Colonic mucosa (tissue), 4 donors: ENCODE measurements at regions not wholly inside any gene's neighbourhood (a gene's known extent, or its start where the extent isn't known, plus 50 kb on each side); places are given as distances from the start of the nearest gene placed in this dataset.

Source experiments
- DNase-seq: peaks from one replicate; pipeline ENCODE4 v3.0.0-alpha.2; 2020
- H3K27ac ChIP-seq: fragments of 200-600 bp; one replicate; pipeline ENCODE4 v1.8.0; 2021
- H3K27me3 ChIP-seq: fragments of 200-600 bp; one replicate; pipeline ENCODE4 v1.8.0; 2021
- H3K36me3 ChIP-seq: fragments of 200-600 bp; one replicate; pipeline ENCODE4 v1.8.0; 2021
- H3K4me1 ChIP-seq: fragments of 200-600 bp; one replicate; pipeline ENCODE4 v1.8.0; 2021; ENCODE audit warnings: mild to moderate bottlenecking
- H3K4me3 ChIP-seq: fragments of 200-600 bp; one replicate; pipeline ENCODE4 v1.8.0; 2021
- H3K9ac ChIP-seq, 2 donors: one replicate each; pipeline ENCODE4 v1.7.0; 2013; ENCODE audit warnings: control low read depth in 2 of 2, low read depth in 2 of 2, low read length in 2 of 2
- H3K9me3 ChIP-seq: fragments of 200-600 bp; one replicate; pipeline ENCODE4 v1.8.0; 2021
- CTCF ChIP-seq: fragments of 200-600 bp; IDR thresholded peaks from one replicate; pipeline ENCODE4 v1.8.0; 2022; ENCODE audit warnings: antibody characterized with exemption, mild to moderate bottlenecking
- intact Hi-C: fragments of 100-400 bp; cut with DNase I; formaldehyde crosslinking; loops from one replicate; pipeline ENCODE4 v1.14.1; 2022
- donor health status: healthy.
- donor health status: DM: no; HTN: no; CAD: no.
- donor health status: DM: no; HTN: no; CAD: no.

DNA sequence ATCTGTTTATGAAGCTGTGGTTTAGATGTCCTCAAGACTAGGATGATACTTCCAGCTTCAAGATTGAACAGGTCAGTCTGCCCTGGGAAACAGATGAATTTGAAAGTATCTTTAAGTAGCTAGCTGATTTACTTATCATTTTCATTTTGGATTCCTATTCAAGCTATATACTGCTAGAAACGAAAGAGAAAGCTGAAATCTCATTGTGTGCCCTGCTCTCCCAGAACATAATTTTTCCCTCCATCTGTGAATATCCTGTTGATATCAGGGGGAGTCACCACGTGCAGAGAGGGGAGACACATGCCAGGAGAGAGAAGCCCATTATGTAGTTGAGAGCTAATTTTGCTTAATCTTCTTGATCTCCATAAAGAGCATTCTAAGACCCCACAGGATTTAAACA lies 439.1 kb downstream of the NR2F1-AS1 start:
- H3K9ac ChIP-seq: no peak overlapping the region
- no peak for DNase-seq
- H3K4me1 ChIP-seq: no peaks in the 10 kb centered on the region
- no peaks in the 10 kb centered on the region for H3K27me3 ChIP-seq
- H3K36me3 ChIP-seq: no peaks in the 10 kb centered on the region
- intact Hi-C loops: no loop called here
- no peaks in the 10 kb centered on the region for H3K9me3 ChIP-seq
- TF ChIP-seq CTCF: no peak
- no peak overlapping the region for H3K4me3 ChIP-seq
- no peak overlapping the region for H3K27ac ChIP-seq

- no peak overlapping the region for H3K4me3 ChIP-seq
- H3K36me3 ChIP-seq: no peaks in the 10 kb centered on the region
- intact Hi-C loops: no loop called here
- H3K27me3 ChIP-seq: no peaks in the 10 kb centered on the region
- no peak overlapping the region for H3K9ac ChIP-seq
- DNase-seq: no peak
- no peaks in the 10 kb centered on the region for H3K9me3 ChIP-seq
- H3K4me1 ChIP-seq: peaks cover 5% of the 10 kb centered on the region
- no peak for TF ChIP-seq CTCF
- no peak overlapping the region for H3K27ac ChIP-seq
Measured at GRCh38 chr5:93130624-93131490, 450.2 kb downstream of the NR2F1-AS1 start.

GRCh38 chr5:93126634-93127033 lies 454.4 kb downstream of the NR2F1-AS1 start:
- peaks cover 5% of the 10 kb centered on the region for H3K4me1 ChIP-seq
- intact Hi-C loops: no loop called here
- DNase-seq: no peak
- no peak overlapping the region for H3K27ac ChIP-seq
- H3K36me3 ChIP-seq: no peaks in the 10 kb centered on the region
- no peak for TF ChIP-seq CTCF
- no peak overlapping the region for H3K4me3 ChIP-seq
- H3K27me3 ChIP-seq: no peaks in the 10 kb centered on the region
- no peak overlapping the region for H3K9ac ChIP-seq
- no peaks in the 10 kb centered on the region for H3K9me3 ChIP-seq

DNA sequence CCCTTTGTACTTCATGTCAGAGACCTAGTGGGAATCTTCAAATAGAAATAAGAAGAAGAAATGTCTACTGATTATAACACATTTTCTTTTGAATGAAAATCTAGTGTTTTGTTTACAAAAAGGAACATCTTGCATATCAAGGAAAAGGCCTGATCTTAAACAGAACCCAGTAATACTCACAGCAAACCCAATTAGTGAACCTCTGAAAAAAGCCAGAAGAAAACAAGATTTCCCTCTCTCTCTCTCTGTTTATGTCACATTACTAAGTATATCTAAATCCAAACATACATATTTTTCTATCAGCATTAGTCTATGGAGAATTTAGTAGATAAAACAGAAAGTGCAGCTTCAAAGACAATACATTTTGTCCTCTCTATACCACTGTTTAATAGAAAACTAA lies 457.9 kb downstream of the NR2F1-AS1 start:
- H3K4me1 ChIP-seq: no peaks in the 10 kb centered on the region
- TF ChIP-seq CTCF: no peak
- intact Hi-C loops: no loop called here
- no peak for DNase-seq
- H3K36me3 ChIP-seq: no peaks in the 10 kb centered on the region
- no peak overlapping the region for H3K4me3 ChIP-seq
- no peak overlapping the region for H3K9ac ChIP-seq
- H3K27ac ChIP-seq: no peak overlapping the region
- no peaks in the 10 kb centered on the region for H3K9me3 ChIP-seq
- H3K27me3 ChIP-seq: no peaks in the 10 kb centered on the region

DNA sequence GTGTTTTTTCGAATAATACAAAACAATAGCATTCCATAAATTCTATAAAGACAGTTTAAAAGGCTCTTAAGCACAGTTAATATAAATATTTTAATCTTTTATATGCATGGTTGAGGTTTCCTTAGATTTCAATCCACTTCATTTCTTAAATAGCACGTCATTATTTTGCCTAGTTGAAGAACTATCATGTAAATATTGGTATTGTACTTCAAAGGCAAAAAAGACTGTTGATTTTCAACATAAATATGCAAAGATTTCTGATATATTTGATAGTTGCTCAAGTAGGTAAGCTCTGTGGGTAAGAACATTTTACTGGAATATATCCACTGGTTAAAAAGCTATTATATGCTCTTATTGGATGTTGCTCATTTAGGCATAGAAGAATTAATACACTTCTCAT lies 458.6 kb downstream of the NR2F1-AS1 start:
- intact Hi-C loops: no loop called here
- H3K27ac ChIP-seq: no peak overlapping the region
- H3K4me1 ChIP-seq: no peaks in the 10 kb centered on the region
- no peak overlapping the region for H3K4me3 ChIP-seq
- TF ChIP-seq CTCF: no peak
- no peaks in the 10 kb centered on the region for H3K9me3 ChIP-seq
- no peak overlapping the region for H3K9ac ChIP-seq
- no peaks in the 10 kb centered on the region for H3K27me3 ChIP-seq
- no peaks in the 10 kb centered on the region for H3K36me3 ChIP-seq
- DNase-seq: no peak
